GM21723 (cell line): ENCODE measurements at regions not wholly inside any gene's neighbourhood (a gene's known extent, or its start where the extent isn't known, plus 50 kb on each side); places are given as distances from the start of the nearest gene placed in this dataset.
"Not testable (repeated sequence)": the region's sequence is repeated elsewhere in the genome, so short reads cannot be mapped to it uniquely, and the experiment has no call there.

ENCODE experiments used
- ATAC-seq: cut with Tn5 transposase; IDR thresholded peaks from one replicate; pipeline ENCODE4 v1.9.1; 2021; ENCODE audit warnings: mild to moderate bottlenecking, moderate library complexity; ENCODE audit not compliant: unreplicated experiment

DNA sequence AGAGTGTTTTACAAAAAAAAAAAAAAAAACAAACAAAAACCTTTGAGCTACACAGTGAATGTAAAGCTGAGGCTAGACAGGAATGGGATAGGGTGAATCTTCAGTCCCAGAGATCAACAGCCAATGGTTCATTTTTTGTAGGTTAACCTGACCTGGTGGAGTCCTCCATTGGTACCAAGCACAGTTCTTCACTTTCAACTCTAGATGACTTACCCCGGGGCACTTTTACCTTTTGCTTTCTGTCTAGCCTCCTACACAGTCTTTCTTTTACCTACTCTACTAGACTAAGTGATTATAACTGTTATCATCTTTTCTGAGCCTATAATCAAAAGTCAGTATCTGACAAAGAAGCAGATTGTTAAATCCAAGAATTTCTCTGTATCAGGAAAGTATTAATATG, 50.9 kb downstream of the ANXA2R start:
- ATAC-seq: no peak

- no peak for ATAC-seq
Observed at GRCh38 chr5:42988568-42988967, 51.6 kb downstream of the ANXA2R start.

DNA sequence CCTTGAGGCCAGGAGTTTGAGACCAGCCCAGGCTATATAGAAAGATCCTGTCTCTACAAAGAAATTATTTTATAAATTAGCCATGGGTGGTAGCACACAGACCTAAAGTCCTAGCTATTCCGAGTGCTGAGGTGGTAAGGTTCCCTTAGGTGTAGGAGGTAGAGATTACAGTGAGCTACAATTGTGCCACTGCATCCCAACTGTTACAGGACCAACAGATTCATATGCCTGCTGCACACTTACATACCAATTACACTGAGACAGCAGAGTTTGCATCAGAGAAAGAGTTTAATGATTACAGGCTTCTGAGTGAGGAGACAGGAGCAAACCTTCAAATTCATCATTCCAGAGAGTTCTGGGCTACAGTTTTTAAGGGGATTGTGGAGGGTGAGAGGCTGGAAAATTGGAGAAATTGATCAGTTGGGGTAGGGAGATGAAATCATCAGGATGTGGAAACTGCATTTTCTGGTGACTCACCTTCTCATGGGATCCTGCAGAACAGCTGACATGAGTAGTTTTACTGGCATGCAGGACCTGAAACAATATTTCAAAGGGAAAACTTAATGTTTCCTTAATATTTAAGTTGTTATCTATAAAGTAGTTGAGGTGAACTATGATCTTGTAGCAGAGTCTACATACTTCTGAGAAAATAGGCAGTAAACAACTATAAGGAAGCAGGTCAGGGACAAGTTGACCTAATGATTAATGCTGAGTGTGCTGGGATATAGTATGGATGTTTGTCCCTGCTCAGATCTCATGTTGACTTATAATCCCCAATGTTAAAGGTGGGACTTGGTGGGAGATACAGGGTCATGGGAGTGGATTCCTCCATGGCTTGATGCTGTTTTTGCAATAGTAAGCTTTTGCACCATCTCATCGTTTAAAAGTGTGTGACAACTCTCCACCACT, 54.7 kb downstream of the ANXA2R start:
- no peak for ATAC-seq

DNA sequence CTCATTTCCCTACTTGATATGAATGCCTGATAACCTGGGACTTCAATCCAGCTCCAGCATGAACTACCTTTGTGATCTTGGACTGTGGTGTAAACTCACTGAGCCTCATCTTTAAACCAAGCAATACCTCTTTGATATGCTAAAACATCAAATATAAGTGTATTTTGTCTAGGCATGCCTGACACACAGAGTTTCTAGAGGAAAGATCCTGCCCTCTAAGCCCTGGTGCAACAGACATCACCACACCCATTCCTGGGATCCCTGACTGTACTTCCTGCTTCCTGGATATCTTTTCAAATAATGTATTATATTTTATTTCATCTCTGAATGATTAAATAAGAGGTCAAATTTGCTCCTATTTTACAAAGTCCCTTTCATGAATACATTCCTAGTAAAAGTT, 55.8 kb downstream of the ANXA2R start:
- no peak for ATAC-seq

- no peak for ATAC-seq
Observed at GRCh38 chr5:42982107-42982622, 58.0 kb downstream of the ANXA2R start.

DNA sequence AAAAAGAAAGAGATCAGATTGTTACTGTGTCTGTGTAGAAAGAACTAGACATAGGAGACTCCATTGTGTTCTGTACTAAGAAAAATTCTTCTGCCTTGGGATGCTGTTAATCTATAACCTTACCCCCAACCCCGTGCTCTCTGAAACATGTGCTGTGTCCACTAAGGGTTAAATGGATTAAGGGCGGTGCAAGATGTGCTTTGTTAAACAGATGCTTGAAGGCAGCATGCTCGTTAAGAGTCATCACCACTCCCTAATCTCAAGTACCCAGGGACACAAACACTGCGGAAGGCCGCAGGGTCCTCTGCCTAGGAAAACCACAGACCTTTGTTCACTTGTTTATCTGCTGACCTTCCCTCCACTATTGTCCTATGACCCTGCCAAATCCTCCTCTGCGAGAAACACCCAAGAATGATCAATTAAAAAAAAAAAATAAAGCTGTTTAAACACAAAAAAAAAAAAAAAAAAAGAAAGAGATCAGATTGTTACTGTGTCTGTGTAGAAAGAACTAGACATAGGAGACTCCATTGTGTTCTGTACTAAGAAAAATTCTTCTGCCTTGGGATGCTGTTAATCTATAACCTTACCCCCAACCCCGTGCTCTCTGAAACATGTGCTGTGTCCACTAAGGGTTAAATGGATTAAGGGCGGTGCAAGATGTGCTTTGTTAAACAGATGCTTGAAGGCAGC, 58.6 kb downstream of the ANXA2R start:
- not testable (repeated sequence) for ATAC-seq

GRCh38 chr5:42981015-42981414, 59.1 kb downstream of the ANXA2R start:
- ATAC-seq: not testable (repeated sequence)

DNA sequence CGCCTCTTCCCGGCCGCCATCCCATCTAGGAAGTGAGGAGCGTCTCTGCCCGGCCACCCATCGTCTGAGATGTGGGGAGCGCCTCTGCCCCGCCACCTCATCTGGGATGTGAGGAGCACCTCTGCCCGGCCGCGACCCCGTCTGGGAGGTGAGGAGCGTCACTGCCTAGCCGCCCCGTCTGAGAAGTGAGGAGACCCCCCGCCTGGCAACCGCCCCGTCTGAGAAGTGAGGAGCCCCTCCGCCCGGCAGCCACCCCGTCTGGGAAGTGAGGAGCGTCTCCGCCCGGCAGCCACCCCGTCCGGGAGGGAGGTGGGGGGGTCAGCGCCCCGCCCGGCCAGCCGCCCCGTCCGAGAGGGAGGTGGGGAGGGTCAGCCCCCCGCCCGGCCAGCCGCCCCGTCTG, 59.7 kb downstream of the ANXA2R start:
- not testable (repeated sequence) for ATAC-seq

- not testable (repeated sequence) for ATAC-seq
Observed at GRCh38 chr5:42979242-42979641, 60.9 kb downstream of the ANXA2R start.

GRCh38 chr5:42974536-42974935, 65.6 kb downstream of the ANXA2R start:
- no peak for ATAC-seq

GRCh38 chr5:42970636-42971559, 69.2 kb downstream of the ANXA2R start:
- no peak for ATAC-seq

- ATAC-seq: no peak
Observed at GRCh38 chr5:42965934-42966333, 74.2 kb downstream of the ANXA2R start.

DNA sequence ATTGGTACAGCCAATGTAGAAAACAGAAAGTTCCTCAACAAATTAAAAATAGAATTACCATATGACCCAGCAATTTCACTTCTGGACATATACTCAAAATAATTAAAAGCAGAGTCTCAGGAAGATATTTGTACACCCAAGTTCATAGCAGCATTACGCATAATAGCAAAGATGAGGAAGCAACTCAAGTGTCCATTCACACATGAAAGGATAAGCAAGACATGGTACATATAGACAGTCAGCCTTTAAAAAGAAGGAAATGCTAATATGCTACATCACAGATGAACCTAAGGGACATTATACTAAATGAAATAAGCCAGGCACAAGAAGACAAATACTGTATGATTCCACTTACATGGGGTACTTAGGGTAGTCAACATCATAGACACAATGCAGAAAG, 76.7 kb downstream of the ANXA2R start:
- no peak for ATAC-seq

GRCh38 chr5:42962124-42962523, 78.0 kb downstream of the ANXA2R start:
- ATAC-seq: no peak

DNA sequence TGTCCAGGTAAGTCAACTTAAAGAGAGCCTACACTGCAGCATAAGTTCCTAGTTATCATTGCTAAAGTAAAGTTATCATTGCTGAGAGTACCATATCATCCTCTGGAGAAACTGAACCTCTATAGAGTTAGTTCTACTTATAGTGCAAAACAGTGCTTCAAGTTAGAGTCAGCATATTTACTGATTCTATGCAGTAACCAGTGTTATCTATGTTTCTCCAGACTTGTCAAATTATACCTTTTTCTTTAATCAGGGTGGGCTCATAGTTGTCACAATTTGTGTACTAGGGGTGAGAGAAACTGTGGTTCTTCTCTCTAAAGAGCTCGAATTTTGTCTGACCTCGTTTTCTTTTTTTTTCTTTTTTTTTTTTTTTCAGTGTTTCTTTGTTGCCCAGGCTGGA, 79.6 kb downstream of the ANXA2R start:
- no peak for ATAC-seq

GRCh38 chr5:42956551-42956950, 83.6 kb downstream of the ANXA2R start:
- ATAC-seq: no peak

- ATAC-seq: no peak
Observed at GRCh38 chr5:42953041-42953440, 87.1 kb downstream of the ANXA2R start.

- ATAC-seq: no peak
Observed at GRCh38 chr5:42952578-42952974, 87.5 kb downstream of the ANXA2R start.

DNA sequence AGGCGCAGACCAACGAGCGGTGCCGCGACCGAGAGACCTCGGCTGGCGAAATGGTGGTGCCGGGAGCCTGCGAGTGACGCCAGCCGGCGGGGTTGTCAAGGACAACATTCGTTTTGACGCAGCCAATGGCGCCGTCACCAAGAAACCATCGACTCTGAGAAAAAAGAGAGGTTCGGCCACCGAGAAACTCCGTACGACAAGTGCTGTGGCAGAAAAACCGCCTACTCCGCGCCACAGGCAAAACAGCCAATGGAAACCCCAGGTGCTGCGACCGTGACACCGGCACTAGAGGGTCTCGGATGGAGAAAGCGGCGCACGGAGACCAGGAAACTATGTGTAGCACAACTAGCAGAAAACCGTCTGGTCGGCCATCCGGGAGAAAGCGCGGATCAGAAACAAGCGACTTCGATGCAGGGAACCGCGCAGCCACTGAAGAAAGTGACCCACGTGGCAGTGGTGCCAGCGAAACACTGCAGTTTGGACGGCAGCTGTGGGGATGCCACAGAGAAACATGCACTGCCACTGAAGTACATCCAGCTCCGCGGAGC, 88.8 kb downstream of the ANXA2R start:
- peak; percentile 40 for ATAC-seq

GRCh38 chr5:42950456-42951292, 89.4 kb downstream of the ANXA2R start:
- ATAC-seq: peak; percentile 42
